ENCODE measurements at regions not wholly inside any gene's neighbourhood (a gene's known extent, or its start where the extent isn't known, plus 50 kb on each side); places are given as distances from the start of the nearest gene placed in this dataset.

- no peak for DNase-seq (ENCODE audit: low spot score in 2 of 2)
- TF ChIP-seq, protein P1, sequence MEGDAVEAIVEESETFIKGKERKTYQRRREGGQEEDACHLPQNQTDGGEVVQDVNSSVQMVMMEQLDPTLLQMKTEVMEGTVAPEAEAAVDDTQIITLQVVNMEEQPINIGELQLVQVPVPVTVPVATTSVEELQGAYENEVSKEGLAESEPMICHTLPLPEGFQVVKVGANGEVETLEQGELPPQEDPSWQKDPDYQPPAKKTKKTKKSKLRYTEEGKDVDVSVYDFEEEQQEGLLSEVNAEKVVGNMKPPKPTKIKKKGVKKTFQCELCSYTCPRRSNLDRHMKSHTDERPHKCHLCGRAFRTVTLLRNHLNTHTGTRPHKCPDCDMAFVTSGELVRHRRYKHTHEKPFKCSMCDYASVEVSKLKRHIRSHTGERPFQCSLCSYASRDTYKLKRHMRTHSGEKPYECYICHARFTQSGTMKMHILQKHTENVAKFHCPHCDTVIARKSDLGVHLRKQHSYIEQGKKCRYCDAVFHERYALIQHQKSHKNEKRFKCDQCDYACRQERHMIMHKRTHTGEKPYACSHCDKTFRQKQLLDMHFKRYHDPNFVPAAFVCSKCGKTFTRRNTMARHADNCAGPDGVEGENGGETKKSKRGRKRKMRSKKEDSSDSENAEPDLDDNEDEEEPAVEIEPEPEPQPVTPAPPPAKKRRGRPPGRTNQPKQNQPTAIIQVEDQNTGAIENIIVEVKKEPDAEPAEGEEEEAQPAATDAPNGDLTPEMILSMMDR (IDR thresholded peaks at IDR 0.05): no peak
- TF ChIP-seq POLR2AphosphoS5 (IDR thresholded peaks at IDR 0.05) (no peak), EP300 (IDR thresholded peaks at IDR 0.05) (no peak), POLR2A (IDR thresholded peaks at IDR 0.05) (no peak)
- H3K27ac ChIP-seq: no peak overlapping the region
- H3K4me1 ChIP-seq: no peaks in the 10 kb centered on the region
- no peak overlapping the region for H3K4me3 ChIP-seq
- H3K36me3 ChIP-seq: no peaks in the 10 kb centered on the region
- H3K9me3 ChIP-seq: peaks cover 5% of the 10 kb centered on the region
- 82% methylated on average over 9 of the region's 9 CpGs for WGBS
- peaks cover 21% of the 10 kb centered on the region for H3K27me3 ChIP-seq
Measured at GRCh38 chr14:99116741-99117295, 155.2 kb downstream of the BCL11B start.

DNA sequence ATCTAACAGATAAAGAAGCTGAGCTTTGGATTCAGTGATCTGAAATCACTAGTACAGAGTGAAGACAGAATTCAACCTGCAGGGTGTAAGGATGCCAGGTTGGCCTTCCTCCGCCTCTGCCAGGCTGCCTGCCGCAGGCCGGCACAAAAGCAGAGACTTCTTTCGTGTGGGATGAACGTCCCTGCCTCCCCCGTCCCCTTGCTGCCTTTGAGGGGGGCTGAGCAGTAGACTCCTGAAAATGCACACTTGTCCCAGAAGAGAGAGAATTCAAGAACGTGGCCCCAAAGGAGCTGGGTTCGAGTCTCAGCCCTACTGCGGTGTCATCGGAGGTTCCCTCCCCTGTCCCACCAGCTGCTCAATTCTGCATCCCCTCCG is 154.3 kb downstream of the BCL11B start:
- Histone ChIP-seq H3K27me3 (peaks cover 21% of the 10 kb centered on the region), H3K27ac (no peak overlapping the region), H3K9me3 (peaks cover 5% of the 10 kb centered on the region), H3K36me3 (no peaks in the 10 kb centered on the region), H3K4me3 (no peak overlapping the region), H3K4me1 (no peaks in the 10 kb centered on the region)
- no peak for TF ChIP-seq POLR2AphosphoS5 (IDR thresholded peaks at IDR 0.05)
- no peak for TF ChIP-seq POLR2A (IDR thresholded peaks at IDR 0.05)
- TF ChIP-seq, protein P1 (IDR thresholded peaks at IDR 0.05): no peak
- no peak for TF ChIP-seq EP300 (IDR thresholded peaks at IDR 0.05)
- WGBS: 46% methylated on average over 8 of the region's 11 CpGs
- DNase-seq (ENCODE audit: low spot score in 2 of 2): no peak

- Histone ChIP-seq H3K27ac (no peak overlapping the region), H3K27me3 (peaks cover 21% of the 10 kb centered on the region), H3K4me1 (no peaks in the 10 kb centered on the region), H3K9me3 (peaks cover 5% of the 10 kb centered on the region), H3K4me3 (no peak overlapping the region), H3K36me3 (no peaks in the 10 kb centered on the region)
- no peak for DNase-seq (ENCODE audit: low spot score in 2 of 2)
- TF ChIP-seq POLR2AphosphoS5 (IDR thresholded peaks at IDR 0.05) (no peak), EP300 (IDR thresholded peaks at IDR 0.05) (no peak), POLR2A (IDR thresholded peaks at IDR 0.05) (no peak)
- TF ChIP-seq, protein P1 (IDR thresholded peaks at IDR 0.05): no peak
- 41% methylated on average over 42 of the region's 53 CpGs for WGBS
Measured at GRCh38 chr14:99118046-99118721, 153.8 kb downstream of the BCL11B start.

GRCh38 chr14:99118946-99119345 is 153.1 kb downstream of the BCL11B start:
- H3K27ac ChIP-seq: no peak overlapping the region
- H3K4me1 ChIP-seq: no peaks in the 10 kb centered on the region
- TF ChIP-seq POLR2AphosphoS5 (IDR thresholded peaks at IDR 0.05) (no peak), EP300 (IDR thresholded peaks at IDR 0.05) (no peak), POLR2A (IDR thresholded peaks at IDR 0.05) (no peak)
- TF ChIP-seq, protein P1 (IDR thresholded peaks at IDR 0.05): no peak
- H3K36me3 ChIP-seq: no peaks in the 10 kb centered on the region
- no peak for DNase-seq (ENCODE audit: low spot score in 2 of 2)
- peaks cover 21% of the 10 kb centered on the region for H3K27me3 ChIP-seq
- 70% methylated on average over 13 of the region's 13 CpGs for WGBS
- H3K4me3 ChIP-seq: no peak overlapping the region
- H3K9me3 ChIP-seq: peaks cover 3% of the 10 kb centered on the region

All from suprapubic skin (tissue), 4 donors.